GM12864 (cell line): ENCODE measurements at regions not wholly inside any gene's neighbourhood (a gene's known extent, or its start where the extent isn't known, plus 50 kb on each side); places are given as distances from the start of the nearest gene placed in this dataset.

ENCODE experiments used
- DNase-seq: peaks from one replicate; pipeline ENCODE4 v3.0.0-alpha.2; 2011; ENCODE audit warnings: low read depth
- H3K4me3 ChIP-seq: 2 replicates; pipeline ENCODE4 v1.5.1; 2011; ENCODE audit warnings: mild to moderate bottlenecking, low read depth, low read length, control low read depth
- TF ChIP-seq, protein P1 (sequence below): IDR thresholded peaks from 2 replicates; pipeline ENCODE4 v1.5.1; 2011; ENCODE audit warnings: low read depth, mild to moderate bottlenecking, moderate library complexity, low read length, control low read depth, inconsistent platforms; ENCODE audit errors: missing control alignments

DNA sequence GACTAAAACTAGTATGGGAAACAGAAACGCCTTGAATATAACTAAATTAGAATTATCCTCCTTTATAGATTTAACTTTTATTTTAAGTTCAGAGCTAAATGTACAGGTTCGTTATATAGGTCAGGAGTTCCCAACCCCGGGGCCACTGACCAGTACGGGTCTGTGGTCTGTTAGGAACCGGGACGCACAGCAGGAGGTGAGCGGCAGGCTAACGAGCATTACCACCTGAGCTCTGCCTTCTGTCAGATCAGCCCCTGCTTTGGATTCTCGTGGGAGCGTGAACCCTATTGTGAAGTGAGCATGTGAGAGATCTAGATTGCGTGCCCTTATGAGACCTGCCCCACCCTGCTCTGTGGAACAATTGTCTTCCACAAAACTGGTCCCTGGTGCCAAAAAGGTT is 51.0 kb downstream of the FAT4 start:
- DNase-seq = no peak
- H3K4me3 ChIP-seq = no peak overlapping the region
- TF ChIP-seq, protein P1, sequence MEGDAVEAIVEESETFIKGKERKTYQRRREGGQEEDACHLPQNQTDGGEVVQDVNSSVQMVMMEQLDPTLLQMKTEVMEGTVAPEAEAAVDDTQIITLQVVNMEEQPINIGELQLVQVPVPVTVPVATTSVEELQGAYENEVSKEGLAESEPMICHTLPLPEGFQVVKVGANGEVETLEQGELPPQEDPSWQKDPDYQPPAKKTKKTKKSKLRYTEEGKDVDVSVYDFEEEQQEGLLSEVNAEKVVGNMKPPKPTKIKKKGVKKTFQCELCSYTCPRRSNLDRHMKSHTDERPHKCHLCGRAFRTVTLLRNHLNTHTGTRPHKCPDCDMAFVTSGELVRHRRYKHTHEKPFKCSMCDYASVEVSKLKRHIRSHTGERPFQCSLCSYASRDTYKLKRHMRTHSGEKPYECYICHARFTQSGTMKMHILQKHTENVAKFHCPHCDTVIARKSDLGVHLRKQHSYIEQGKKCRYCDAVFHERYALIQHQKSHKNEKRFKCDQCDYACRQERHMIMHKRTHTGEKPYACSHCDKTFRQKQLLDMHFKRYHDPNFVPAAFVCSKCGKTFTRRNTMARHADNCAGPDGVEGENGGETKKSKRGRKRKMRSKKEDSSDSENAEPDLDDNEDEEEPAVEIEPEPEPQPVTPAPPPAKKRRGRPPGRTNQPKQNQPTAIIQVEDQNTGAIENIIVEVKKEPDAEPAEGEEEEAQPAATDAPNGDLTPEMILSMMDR = no peak

- H3K4me3 ChIP-seq = no peak overlapping the region
- no peak for DNase-seq
- TF ChIP-seq, protein P1 = no peak
These were observed 53.4 kb downstream of the FAT4 start for GRCh38 chr4:125368146-125368545.

DNA sequence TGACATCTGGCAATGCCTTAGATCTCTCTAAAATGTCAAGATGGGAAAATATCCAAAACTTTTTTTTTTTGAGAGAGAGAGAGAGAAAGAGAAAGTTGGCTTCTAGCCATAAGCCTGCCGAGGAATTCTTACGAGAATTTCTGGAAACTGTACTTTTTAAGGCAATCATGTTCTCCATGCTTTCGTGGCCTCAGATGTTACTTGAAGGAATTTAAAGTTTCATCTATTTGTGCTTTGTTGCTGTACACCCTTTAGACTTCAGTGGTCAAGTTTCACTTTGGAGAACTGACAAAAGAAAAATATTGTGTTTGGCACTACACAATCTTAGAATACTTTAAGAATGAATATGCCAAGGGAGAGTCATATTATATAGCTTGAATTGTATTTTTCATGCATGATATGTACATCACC is 53.9 kb downstream of the FAT4 start:
- DNase-seq = no peak
- no peak overlapping the region for H3K4me3 ChIP-seq
- TF ChIP-seq, protein P1 = no peak

GRCh38 chr4:125369098-125369497 is 54.3 kb downstream of the FAT4 start:
- no peak overlapping the region for H3K4me3 ChIP-seq
- TF ChIP-seq, protein P1 = no peak
- no peak for DNase-seq

DNA sequence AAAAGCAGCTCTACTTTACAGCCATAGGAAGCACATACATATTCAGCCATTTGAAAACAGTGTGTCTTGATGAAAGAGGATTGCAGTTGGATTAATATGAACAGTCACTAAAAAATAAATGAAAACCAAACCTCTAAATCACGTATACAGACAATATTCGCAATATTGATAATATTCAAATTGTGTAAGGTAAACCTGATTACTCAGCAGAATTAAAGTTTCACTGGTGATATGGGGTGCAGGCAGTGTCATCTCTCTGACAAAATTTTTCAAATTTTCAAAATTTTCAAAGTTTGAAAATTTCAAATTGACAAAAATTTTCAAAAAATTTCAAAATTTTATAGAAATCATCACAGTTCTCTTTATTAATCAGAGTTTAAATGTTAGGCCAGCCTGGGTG is 55.7 kb downstream of the FAT4 start:
- TF ChIP-seq, protein P1 = no peak
- DNase-seq = no peak
- H3K4me3 ChIP-seq = no peak overlapping the region

DNA sequence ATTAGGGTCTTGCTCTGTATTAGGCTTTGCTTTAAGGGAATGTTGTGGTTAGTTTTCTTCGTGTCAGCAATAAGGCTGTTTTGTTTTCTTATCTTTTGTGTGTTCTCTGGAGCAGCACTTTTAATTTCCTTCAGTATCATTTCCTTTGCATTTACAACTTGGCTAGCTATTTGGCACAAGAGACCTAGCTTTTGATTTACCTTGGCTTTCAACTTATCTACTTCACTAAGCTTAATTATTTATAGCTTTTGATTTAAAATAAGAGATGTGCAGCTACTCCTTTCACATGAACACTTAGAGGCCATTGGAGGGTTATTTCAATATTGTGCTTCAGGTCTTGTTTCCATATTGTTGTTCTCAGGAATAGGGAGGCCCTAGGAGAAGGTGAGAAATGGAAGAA is 68.2 kb downstream of the FAT4 start:
- H3K4me3 ChIP-seq = no peak overlapping the region
- TF ChIP-seq, protein P1 = no peak
- no peak for DNase-seq

GRCh38 chr4:125387770-125388169 is 73.0 kb downstream of the FAT4 start:
- no peak for DNase-seq
- TF ChIP-seq, protein P1 = no peak
- H3K4me3 ChIP-seq = no peak overlapping the region
